ENCODE measurements at regions not wholly inside any gene's neighbourhood (a gene's known extent, or its start where the extent isn't known, plus 50 kb on each side); places are given as distances from the start of the nearest gene placed in this dataset.
A peak's percentile ranks its signal among the peaks of the same experiment; 100 is the strongest.

DNA sequence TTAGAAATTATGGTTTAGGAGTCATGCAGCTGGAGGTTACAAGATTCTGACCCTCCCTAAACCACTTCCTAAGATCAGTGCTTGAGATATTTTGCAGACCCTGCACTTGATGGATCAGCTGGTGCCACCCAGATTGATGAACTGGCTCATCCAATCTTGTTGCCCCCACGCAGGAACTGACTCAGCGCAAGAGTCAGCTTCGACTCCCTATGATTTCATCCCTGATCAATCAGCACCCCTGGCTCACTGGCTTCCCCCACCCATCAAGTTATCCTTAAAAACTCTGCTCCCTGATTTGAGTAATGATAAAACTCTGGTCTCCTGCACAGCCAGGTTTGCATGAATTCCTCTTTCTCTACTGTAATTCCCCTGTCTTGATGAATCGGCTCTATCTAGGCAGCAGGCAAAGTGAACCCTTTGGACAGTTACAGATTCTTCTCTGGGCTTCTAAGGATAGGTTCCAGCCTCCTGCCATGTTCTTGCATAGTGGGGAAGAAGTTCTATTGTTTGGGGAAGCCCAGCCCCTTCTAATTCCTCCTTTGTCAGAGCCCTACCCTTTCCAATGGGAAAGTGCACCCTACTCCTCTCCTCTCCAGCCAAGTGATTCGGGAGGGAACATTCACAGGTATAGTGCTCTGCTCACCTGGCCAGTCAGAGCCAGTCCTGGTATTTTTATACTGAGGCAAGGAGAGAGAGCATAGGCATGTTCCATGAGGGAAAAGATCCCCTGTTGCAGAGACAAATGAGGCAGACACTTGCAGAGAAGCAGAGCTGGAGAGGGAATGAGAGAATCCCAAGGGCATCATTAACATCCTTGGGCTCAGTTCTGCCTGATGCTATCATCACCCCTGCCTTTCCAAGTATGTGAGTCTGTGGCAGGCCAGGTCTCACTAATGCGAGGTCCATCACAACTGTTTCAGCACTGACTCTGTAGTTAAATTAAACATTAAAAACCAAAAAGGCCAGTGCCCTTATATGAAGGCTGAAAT, 224.4 kb upstream of the GALNT17 start:
- DNase-seq (ENCODE audit: low spot score) = no peak

DNA sequence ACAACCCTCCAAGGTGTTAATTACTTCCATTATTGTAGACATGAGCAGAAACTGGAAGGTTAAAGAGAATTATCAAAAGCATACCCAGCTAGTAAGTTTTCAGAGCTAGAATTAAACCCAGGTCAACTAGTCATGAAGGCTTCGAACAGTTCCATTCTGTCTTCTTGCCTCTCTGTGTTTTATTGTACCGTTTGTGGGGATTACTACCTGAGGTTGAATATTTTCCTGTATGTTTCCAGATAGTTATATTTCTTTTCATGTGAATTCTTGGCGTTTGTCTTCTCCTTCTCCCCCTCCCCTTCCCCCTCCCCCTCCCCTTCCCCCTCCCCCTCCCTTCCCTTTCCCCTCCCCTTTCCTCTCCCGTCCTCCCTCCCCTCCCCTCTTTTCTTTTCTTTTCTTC, 218.0 kb upstream of the GALNT17 start:
- DNase-seq (ENCODE audit: low spot score) = no peak

DNA sequence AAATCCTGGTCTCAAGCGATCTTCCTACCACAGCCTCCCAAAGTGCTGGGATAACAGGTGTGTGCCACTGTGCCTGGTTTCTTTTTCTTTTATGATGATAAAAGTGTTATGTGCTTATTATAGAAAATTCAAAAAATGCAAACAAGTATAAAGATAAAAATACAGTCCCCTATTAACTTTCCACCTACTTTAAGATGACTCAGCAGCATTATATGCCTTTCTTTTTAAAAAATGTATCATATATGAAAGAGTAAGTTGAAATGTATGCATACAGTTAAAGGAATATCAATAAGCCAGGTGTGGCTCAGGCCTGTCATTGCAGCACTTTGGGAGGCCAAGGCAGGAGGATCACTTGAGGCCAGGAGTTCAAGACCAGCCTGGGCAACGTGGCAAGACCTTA, 216.9 kb upstream of the GALNT17 start:
- no peak for DNase-seq (ENCODE audit: low spot score)

DNA sequence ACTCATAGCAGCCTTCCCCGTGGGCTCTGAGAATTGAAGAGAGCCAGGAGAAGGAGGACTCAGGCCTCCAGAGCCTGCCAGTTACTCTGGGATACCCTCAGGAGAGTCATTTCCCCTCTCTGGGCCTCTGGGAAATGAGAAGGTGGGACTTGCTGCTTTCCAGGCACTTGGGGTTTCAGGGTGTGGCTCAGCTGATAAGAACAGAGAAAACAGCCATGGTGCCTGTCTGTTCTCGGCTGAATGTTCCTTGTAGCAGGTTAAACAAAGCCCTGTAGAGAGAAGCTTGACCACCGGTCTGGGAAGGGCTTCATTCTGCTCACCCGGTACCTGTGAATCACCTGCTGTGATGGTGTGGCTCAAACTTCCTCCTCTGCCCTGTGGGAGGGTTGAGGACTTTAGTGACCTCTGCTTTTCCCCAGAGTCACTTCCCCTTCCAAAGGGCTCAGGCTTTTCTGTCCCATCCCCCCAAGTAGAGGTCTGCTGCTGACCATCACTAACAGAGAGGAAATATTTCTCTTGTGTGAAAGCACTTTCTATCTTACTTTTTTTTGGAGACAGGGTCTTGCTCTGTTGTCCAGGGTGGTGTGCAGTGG, 212.4 kb upstream of the GALNT17 start:
- no peak for DNase-seq (ENCODE audit: low spot score)

DNA sequence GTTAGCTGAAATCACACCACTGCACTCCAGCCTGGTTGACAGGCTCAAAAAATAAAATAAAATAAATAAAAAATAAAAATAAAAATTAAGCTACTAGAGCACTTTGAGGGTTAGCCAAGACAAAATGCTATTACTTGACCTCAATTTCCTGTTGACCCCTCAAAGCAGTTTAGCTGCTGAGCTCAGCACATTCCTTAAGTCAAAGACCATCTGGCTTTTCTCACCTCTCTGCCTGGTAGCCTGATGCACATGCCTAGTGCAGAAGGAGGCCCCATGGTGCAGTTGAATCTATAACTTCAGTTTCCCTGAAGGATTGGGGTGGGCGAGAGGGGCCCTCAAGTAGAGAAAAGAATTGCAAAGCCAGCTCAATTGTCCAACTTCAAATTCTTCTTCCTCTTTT, 211.1 kb upstream of the GALNT17 start:
- no peak for DNase-seq (ENCODE audit: low spot score)

DNA sequence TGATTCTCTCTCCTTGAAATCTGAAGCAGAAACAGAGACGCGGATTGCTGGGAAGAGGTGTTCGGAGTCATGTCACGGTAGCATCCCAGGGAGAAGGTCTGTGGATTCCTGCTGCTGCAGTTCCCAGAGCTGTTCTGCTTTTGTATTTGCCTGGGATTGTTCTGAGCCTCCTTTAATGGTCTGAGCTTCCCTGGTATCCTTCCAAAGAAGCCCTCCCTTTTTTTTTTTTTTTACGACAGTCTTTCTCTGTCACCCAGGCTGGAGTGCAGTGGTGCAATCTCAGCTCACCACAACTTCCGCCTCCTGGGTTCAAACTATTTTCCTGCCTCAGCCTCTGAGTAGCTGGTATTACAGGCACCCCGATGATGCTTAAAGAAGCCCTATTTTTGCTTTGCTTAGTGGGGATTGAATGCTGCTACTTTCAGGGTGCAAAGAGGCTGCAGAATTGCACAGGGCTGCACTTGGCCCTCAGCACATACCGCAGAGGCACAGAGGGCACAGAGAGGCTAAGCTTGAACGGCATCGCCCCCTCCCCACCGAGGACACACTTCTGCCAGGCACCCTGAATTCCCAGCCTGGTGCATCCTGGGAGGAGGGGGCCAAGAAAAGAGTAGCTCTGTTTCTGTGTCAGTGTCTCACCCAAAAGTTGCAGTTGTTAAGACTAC, 208.6 kb upstream of the GALNT17 start:
- DNase-seq (ENCODE audit: low spot score) = no peak

DNA sequence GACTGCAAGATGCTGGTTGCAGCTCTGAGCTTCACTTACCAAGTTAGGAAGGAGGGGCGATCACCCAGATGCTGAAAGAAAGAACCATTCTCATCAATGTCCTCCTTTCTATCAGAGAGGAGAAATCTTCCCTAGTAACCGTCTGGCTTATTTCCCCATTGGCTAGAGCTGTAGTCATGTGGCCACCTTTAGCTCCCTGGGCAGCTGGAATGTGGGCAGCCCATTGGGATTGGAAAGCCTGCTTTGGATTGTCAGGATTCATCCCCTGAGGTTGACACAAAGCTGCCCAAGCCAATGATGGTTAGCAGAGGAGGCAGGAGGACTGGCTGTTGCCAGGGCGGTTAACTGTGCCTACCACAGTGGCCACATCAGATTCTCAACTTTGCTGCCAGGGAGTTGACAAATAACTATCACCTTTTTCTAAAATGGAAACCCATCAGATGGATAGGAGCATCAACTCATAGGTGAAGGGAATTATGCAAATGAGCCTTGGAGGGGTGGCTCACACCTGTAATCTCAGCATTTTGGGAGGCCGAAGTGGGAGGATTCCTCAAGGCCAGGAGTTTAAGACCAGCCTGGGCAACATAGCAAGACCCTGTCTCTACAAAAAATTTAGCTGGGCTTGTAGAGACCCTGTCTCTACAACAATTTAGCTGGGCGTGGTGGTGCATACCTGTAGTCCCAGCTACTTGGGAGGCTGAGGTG, 206.4 kb upstream of the GALNT17 start:
- no peak for DNase-seq (ENCODE audit: low spot score)

DNA sequence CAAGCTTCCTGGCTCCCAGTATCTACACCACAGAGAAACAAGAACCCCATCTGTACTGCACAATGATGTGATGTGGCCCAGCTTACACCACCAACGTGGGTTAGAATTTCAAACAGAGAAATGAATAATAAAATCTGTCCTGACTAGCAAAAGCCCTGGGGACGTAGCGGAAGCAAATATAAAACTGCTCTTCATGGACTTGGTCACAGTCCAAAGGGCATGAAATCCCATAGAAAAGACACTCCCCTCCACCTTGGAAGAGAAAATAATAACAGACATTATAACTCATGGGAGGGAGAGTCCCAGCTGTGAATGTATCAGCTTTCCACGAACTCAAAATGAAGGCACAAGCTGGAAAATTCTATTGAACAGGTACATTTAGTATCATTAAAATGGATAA, 205.3 kb upstream of the GALNT17 start:
- DNase-seq (ENCODE audit: low spot score) = no peak

DNA sequence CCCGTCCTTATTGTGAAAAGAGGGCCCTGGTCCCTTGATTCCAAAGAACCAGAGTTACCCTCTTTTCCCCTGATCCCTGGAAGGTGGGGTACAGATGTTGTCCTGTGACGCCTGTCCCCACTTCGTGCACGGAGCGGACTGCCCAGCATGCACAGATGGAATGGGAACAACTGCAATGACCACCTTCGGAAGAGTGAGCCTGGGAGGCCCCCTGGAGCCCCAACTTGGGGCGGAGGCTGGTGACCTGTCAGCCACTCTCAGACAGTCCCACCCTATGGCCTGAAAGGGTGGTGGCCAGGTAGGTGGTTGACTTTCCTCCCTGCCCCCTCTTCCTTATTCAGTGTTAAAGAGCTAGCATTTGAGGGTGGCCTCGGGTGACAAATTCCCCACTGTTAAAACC, 196.6 kb upstream of the GALNT17 start:
- no peak for DNase-seq (ENCODE audit: low spot score)

DNA sequence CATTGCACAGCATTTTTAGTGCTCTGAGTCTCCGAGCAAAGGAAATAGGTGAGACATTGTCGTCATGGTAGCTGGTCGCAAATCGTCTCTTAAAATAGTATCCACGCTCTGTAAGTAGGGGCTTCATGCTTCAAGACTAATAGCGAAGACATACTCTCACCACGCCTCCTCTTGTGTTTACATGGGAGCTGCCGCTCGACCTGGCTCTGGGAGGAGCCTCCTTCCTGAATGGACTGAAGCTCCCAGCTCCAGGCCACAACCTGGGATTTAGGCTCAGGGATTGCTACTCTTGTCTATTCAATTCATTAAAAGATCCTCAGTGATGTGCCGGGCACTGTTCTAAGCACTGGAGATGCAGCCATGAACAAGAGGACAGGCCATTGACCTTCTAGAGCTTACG, 196.1 kb upstream of the GALNT17 start:
- DNase-seq (ENCODE audit: low spot score) = no peak

DNA sequence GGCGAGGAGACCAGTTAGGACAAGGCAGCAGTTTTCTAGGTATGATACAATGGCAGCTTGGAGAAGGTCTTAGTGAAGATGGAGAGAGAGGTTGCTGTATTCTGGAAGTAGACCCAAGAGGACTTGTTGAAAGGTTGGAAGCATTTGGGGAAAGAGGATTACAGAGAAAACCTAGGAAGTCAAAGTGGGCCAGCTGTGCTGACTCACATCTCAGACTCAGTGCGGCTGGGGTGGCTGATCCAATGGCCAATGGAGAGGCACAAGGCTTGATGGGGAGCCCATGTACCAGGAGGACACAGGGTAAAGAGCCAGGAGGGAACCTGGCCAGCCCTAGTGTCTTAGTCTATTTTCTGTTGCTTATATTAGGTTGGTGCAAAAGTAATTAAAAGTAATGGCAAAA, 194.5 kb upstream of the GALNT17 start:
- no peak for DNase-seq (ENCODE audit: low spot score)

DNA sequence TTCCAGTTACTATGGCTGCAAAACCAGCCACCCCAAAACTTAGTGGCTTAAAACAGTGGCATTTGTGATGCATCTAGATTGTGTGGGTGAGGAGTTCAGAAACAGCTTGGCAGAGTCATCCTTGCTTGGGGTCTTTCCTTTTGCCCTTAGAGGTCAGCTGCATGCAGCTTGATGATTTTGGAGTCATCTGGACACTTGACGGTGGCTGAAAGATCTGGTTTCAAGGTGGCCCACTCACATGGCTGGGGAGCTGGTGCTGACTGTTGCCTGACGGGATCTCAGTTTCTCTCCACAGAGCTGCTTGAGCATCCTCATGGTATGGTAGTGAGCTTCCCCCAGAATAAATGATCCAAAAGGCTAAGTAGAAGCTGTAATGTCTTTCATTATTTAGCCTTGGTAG, 191.3 kb upstream of the GALNT17 start:
- no peak for DNase-seq (ENCODE audit: low spot score)

DNA sequence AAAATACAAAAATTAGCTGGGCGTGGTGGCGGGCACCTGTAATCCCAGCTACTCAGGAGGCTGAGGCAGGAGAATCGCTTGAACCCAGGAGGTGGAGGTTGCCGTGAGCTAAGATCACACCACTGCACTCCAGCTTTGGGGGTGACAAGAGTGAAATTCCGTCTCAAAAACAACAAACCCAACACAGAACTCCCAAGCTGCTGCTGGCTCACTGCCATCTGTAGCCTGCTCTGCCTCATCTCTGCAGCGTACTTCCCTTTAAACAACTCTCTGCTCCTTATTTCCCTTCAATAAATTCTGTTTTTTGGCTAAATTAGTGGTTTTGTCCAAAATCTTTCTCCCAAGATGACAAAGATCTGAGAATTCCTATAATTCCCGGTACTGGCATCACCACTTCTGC, 189.2 kb upstream of the GALNT17 start:
- DNase-seq (ENCODE audit: low spot score) = no peak

DNA sequence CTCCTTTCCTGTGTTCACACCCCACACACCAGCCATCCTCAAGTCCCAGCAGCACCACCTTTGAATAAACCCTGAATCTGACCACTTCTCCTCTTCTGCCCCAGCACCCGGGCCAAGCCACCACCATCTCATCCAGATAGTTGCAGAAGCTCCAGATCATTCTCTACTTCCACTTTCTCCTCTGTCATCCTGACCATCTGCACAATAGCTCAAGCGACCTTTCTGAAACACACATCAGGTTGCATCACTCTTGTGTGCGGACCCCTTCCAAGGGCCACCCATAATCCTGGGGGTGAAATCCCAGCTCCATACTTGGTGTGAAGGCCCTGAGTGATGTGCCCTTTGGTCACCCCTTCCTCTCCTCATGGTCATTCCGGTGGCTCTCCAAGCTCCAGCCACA, 187.4 kb upstream of the GALNT17 start:
- no peak for DNase-seq (ENCODE audit: low spot score)

DNA sequence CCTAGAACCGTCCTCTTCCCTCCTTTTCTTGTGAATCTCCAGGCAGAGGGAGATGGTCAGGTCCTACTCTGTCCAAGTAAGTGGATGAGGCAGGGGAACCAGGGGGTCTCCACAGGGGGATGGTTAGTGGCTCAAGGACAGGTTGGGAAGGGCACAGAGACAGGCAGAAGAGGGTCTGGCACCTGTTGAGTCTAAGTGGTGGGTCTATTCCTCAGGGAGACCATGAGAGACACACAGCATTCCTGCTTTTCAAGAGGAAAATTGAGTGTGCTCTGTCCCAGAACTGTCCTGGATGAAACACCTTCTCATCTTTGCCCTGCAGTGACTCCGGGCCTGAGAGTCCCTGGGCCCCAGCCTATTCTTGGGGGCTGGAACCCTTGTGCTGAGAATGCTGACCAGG, 184.8 kb upstream of the GALNT17 start:
- no peak for DNase-seq (ENCODE audit: low spot score)

DNA sequence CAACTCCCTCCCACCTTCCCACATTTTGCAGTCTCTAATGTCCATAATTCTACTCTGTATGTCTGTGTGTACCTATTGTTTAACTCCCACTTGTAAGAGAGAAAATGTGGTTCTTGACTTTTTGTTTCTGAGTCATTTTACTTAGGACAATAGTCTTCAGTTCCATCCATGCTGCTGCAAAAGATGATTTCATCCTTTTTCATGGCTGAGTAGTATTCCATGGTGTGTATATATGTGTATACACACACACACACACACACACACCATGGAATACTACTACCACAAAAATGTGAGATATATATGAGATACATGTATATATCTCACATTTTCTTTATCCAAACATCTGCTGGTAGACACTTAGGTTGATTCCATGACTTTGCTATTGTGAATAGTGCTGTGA, 182.1 kb upstream of the GALNT17 start:
- DNase-seq (ENCODE audit: low spot score) = no peak

DNA sequence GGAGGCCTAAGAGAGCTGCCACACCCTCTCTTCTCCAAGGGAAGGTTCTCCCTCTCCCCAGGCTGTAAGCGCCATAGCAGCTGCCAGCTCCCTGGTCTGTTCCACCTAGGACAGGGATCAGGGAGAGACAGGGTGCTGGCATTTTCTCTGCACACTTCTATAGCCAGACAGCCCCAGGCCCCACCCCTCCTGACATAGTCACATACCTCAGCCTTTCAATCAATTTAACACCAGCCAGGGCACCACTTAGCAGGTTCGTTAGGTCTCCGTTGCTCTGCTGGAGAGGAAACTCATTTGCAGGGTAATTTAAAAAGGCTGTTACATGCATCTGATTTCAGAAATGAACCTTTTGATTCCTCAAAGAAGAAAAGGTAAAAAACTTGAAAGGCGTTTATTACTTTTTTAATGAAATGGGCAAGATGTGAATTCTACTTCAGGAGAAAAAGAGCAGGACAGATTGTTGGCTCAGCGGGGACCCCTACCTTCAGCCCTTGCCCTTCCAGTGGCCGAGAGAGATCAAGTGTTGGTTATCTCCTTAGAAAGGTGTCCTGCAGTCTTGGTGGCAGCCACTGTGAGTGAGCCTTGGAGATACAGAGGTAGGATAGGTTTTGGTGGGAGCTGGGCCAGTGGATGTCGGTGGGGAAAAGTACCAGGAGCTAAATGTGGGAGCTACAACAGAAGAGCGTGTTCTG, 180.5 kb upstream of the GALNT17 start:
- DNase-seq (ENCODE audit: low spot score) = no peak

DNA sequence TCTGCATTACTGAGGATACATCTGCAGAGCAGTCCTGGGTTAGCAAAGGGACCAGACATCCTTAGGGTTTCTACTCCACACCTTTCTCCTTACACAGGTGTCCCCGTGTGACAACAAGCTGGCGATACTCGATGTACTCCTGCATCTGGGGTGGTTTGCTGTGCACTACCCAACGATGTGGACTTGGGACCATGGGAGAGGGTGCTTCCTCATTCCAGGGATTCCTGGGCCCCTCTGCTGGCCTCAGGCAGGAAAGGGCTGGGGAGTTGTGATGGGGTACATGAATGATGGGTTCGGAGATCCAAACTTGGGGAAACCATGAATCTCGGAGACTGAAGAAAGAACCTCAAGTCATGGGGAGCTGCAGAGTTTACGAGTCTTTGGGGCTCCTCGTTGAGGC, 179.6 kb upstream of the GALNT17 start:
- no peak for DNase-seq (ENCODE audit: low spot score)

DNA sequence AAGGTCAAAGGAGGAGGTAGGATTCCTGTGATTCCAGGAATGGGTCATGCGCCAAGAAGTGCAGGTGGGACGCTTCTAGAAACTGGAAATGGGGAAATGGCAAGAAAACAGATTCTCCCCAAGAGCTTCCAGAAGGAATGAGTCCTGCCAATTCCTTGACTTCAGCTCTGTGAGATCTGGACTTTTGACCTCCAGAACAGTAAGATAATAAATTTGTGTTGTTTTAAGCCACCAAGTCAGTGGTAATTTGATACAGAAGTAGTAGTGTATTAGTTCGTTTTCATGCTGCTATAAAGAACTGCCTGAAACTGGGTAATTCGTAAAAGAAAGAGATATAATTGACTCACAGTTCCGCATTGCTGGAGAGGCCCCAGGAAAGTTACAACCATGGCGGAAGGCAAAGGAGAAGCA, 178.6 kb upstream of the GALNT17 start:
- no peak for DNase-seq (ENCODE audit: low spot score)

DNA sequence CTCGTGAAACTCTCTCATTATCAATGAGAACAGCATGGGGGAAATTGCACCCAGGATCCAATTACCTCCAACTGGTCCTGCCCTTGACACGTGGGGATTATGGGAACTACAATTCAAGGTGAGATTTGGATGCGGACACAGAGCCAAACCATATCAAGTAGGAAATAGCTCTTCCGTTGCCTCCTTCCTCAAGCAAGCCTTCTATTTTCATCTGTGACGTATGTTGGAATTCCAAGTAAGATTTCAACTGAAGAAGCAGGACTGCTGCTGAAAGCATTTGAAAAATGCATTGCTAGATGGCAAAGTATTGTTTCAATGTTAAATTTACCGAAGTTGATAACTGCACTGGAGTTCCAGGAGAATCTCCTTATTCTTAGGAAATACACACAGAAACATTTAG, 178.1 kb upstream of the GALNT17 start:
- no peak for DNase-seq (ENCODE audit: low spot score)

DNA sequence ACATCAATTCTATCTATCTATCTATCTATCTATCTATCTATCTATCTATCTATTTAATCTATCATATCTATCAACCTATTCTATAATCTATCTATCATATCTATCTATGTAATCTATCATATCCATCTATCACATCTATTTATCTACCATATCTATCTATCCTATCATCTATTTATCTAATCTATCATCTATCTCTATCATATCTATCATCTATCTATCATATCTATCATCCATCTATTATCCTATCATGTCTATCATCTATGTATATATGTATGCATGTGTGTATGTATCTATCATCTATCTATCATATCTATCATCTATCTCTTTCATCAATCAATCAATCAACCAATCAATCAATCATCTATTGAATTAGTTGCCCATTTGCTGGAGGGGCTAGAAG, 159.3 kb upstream of the GALNT17 start:
- DNase-seq (ENCODE audit: low spot score) = no peak

DNA sequence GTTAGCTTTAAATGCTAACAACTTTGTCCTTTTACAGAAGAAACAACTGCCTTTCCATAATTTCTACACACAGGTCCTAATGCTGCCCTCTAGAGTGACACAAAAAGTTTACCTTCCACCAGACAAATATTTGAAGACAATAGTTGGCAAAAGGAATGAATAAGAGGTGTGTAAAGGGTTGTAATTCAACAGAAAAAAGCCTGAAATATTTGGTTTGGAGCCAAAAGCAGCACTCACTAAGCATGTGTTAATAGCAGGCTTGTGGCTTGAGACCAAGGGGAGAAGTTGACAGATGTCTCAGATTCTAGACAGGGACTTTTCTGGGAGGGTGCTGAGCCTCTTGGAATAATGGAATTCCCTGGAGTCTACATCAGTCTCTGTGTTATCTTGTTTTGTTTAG, 156.2 kb upstream of the GALNT17 start:
- peak; percentile 70 for DNase-seq (ENCODE audit: low spot score)
